Suppressor macrophage (primary cell): ENCODE measurements at regions not wholly inside any gene's neighbourhood (a gene's known extent, or its start where the extent isn't known, plus 50 kb on each side); places are given as distances from the start of the nearest gene placed in this dataset.

Experiments used
- DNase-seq, 4 experiments: peaks; one replicate each; pipeline ENCODE4 v3.0.0-alpha.2; 2020 to 2022

GRCh38 chr5:52731274-52732027 lies 56.3 kb upstream of the ITGA1 start:
- no peak for DNase-seq

GRCh38 chr5:52734557-52734956 lies 53.2 kb upstream of the ITGA1 start:
- DNase-seq: no peak

- no peak for DNase-seq
Observed at GRCh38 chr5:52735139-52735538, 52.6 kb upstream of the ITGA1 start.
